ENCODE measurements at regions not wholly inside any gene's neighbourhood (a gene's known extent, or its start where the extent isn't known, plus 50 kb on each side); places are given as distances from the start of the nearest gene placed in this dataset.

GRCh38 chr14:53735916-53736315 is 220.7 kb downstream of the BMP4 start (continued):
- TF ChIP-seq GTF3C2 (IDR thresholded peaks at IDR 0.05; ENCODE audit: borderline replicate concordance, extremely low read depth, insufficient read length) (no peak), HINFP (tag; conservative IDR thresholded peaks at IDR 0.05; ENCODE audit: low read depth) (no peak), IRF9 (tag; IDR thresholded peaks at IDR 0.05) (no peak), ZNF75A (CRISPR knock-in tag; IDR thresholded peaks at IDR 0.05) (no peak), TCF3 (CRISPR knock-in tag; IDR thresholded peaks at IDR 0.05) (no peak), PHB2 (IDR thresholded peaks at IDR 0.05; ENCODE audit: low read depth) (no peak), BACH1 (tag; IDR thresholded peaks at IDR 0.05) (no peak)
- TF ChIP-seq, protein P1, sequence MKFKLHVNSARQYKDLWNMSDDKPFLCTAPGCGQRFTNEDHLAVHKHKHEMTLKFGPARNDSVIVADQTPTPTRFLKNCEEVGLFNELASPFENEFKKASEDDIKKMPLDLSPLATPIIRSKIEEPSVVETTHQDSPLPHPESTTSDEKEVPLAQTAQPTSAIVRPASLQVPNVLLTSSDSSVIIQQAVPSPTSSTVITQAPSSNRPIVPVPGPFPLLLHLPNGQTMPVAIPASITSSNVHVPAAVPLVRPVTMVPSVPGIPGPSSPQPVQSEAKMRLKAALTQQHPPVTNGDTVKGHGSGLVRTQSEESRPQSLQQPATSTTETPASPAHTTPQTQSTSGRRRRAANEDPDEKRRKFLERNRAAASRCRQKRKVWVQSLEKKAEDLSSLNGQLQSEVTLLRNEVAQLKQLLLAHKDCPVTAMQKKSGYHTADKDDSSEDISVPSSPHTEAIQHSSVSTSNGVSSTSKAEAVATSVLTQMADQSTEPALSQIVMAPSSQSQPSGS (CRISPR knock-in tag; IDR thresholded peaks at IDR 0.05) = no peak
- TF ChIP-seq, protein P2, sequence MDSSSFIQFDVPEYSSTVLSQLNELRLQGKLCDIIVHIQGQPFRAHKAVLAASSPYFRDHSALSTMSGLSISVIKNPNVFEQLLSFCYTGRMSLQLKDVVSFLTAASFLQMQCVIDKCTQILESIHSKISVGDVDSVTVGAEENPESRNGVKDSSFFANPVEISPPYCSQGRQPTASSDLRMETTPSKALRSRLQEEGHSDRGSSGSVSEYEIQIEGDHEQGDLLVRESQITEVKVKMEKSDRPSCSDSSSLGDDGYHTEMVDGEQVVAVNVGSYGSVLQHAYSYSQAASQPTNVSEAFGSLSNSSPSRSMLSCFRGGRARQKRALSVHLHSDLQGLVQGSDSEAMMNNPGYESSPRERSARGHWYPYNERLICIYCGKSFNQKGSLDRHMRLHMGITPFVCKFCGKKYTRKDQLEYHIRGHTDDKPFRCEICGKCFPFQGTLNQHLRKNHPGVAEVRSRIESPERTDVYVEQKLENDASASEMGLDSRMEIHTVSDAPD (CRISPR knock-in tag; IDR thresholded peaks at IDR 0.05) = no peak
